AG09309 (cell line): ENCODE measurements at regions not wholly inside any gene's neighbourhood (a gene's known extent, or its start where the extent isn't known, plus 50 kb on each side); places are given as distances from the start of the nearest gene placed in this dataset.

Source experiments
- DNase-seq: peaks from one replicate; pipeline ENCODE4 v3.0.0-alpha.2; 2010; ENCODE audit warnings: low read depth
- H3K4me3 ChIP-seq: 2 replicates; pipeline ENCODE4 v1.5.1; 2011; ENCODE audit warnings: mild to moderate bottlenecking, low read depth, low read length, moderate library complexity; ENCODE audit not compliant: control insufficient read depth
- CTCF ChIP-seq: IDR thresholded peaks from 2 replicates; pipeline ENCODE4 v1.5.1; 2011; ENCODE audit warnings: mild to moderate bottlenecking, low read depth, low read length, inconsistent platforms; ENCODE audit not compliant: insufficient read depth, control insufficient read depth; ENCODE audit errors: missing control alignments

- TF ChIP-seq CTCF, result no peak
- H3K4me3 ChIP-seq, result no peak overlapping the region
- no peak for DNase-seq
Measured at GRCh38 chr15:92833493-92834271, 66.4 kb upstream of the CHD2 start.

- no peak for DNase-seq
- H3K4me3 ChIP-seq, result no peak overlapping the region
- TF ChIP-seq CTCF, result no peak
Measured at GRCh38 chr15:92839696-92840095, 60.4 kb upstream of the CHD2 start.

- no peak overlapping the region for H3K4me3 ChIP-seq
- no peak for DNase-seq
- TF ChIP-seq CTCF, result no peak
Measured at GRCh38 chr15:92840149-92840548, 60.0 kb upstream of the CHD2 start.

- no peak for TF ChIP-seq CTCF
- DNase-seq, result no peak
- H3K4me3 ChIP-seq, result no peak overlapping the region
Measured at GRCh38 chr15:92843326-92843725, 56.8 kb upstream of the CHD2 start.

- TF ChIP-seq CTCF, result no peak
- H3K4me3 ChIP-seq, result no peak overlapping the region
- DNase-seq, result no peak
Measured at GRCh38 chr15:92843814-92844213, 56.3 kb upstream of the CHD2 start.

GRCh38 chr15:92845126-92845508 lies 55.0 kb upstream of the CHD2 start:
- H3K4me3 ChIP-seq, result no peak overlapping the region
- DNase-seq, result no peak
- TF ChIP-seq CTCF, result no peak
